NK-92 treated with Interleukin-12 subunit alpha and Interleukin-12 subunit beta, amount 100 ng/mL, for 24 hours (cell line): ENCODE measurements at regions not wholly inside any gene's neighbourhood (a gene's known extent, or its start where the extent isn't known, plus 50 kb on each side); places are given as distances from the start of the nearest gene placed in this dataset.
"Not testable (repeated sequence)": the region's sequence is repeated elsewhere in the genome, so short reads cannot be mapped to it uniquely, and the experiment has no call there.

Source experiments
- DNase-seq: peaks from one replicate; lab custom pipeline; 2025; lab: John Stamatoyannopoulos, UW

- no peak for DNase-seq
Observed at GRCh38 chr16:87108278-87108677, 208.9 kb downstream of the C16orf95 start.

DNA sequence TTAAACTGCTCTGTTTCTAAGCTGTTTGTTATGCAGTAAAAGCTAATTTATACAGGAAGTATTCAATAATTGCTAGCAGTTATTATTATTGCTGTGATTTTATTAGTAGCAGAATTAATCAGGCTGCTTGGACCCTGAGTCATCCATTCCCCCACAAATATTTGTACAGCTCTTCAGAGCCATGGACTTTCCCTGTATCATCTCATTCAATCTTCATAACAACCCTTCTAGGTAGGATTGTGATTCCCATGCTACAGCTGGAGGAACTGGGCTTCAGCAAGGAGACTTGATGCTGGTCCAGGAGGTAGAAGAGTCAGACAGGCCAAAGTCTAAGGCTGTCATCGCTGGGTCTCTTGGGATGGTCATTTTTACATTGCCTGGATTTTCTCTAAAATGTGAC, 208.3 kb downstream of the C16orf95 start:
- DNase-seq, result no peak

GRCh38 chr16:87114832-87115231, 202.4 kb downstream of the C16orf95 start:
- DNase-seq, result no peak

GRCh38 chr16:87115646-87116045, 201.5 kb downstream of the C16orf95 start:
- DNase-seq, result no peak

- no peak for DNase-seq
Observed at GRCh38 chr16:87117936-87118335, 199.3 kb downstream of the C16orf95 start.

GRCh38 chr16:87119168-87119567, 198.0 kb downstream of the C16orf95 start:
- no peak for DNase-seq

DNA sequence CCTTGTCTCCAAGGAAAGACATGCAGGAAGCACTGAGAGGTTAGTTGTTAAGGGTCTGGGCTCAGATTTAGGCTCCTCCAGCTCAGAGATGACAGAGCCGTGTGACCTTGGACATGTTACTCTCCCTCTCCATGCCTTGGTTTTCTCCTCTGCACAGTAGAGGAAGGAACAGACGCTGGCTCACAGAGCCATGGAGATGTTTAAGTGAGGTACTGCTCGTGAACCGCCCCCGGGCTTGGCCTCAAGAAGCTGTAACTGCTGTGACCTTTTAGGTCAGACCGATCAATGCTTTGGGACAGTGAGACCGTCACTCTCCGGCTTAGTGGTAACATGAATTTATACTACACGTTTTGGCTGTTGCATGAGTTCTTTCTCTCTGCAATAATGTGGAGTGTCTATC, 197.4 kb downstream of the C16orf95 start:
- no peak for DNase-seq

DNA sequence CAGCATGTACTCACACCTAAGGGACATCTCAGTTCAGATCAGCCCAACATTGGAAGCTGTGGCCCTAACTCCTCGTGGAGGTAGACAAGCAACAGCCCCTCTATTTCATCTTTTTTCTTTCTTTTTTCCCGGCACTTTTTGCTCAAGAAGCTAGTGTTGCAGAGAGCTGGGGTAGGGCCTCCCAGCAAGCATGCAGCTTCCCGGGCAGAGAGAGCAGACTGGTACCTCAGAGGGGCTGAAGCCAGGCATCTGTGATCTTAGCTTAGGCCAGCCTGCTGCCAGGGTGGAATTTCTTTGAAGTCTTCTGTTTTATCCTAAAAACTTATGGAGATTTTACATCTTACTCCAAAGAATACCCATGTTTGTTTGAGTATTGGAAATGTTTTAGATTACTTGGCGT, 195.4 kb downstream of the C16orf95 start:
- DNase-seq, result no peak

- no peak for DNase-seq
Observed at GRCh38 chr16:87123356-87124001, 193.7 kb downstream of the C16orf95 start.

- DNase-seq, result not testable (repeated sequence)
Observed at GRCh38 chr16:87124405-87124804, 192.8 kb downstream of the C16orf95 start.

DNA sequence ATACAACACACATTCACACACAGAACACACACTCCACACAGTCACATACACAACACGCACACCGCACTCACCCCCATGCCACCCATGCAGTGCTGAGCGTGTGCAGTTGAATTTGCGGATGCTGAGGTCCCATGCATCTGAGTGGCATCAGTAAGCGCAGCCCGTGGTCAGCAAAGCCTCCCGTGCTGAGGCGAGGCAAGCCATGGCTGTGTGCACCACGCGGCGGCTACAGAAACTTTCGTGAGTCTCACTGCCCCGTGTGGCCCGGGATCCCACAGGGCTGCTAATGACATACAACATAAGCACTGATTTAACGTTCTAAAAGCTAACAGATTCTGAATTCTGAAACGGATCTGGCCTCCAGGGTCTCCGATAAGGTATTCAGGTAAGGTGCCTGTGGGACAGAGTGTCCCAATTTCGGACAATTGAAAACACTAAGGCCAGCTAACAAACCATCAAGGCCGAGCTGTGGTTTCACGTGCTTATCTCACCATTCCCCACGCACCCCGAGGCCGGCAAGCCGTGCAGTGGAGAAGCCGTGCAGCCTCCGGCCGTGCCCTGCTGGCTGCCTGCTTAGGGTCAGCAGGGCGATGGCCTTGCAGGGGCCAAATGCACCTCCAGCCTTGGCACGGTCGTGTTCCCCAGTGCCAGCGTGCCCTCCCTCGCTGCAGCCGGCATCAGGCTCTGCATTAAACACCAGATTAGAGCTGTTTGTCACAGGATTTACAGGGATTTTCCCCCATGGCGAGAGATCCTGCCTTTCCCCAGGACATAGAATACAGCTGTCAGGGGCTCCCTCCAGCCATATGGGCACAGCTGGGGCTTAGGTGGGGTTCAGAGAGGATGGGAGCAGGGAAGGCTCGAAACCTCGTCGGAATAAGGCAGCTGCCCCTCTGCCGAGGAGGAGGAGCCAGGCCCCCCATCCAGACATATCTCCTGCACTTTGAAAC, 191.7 kb downstream of the C16orf95 start:
- no peak for DNase-seq

DNA sequence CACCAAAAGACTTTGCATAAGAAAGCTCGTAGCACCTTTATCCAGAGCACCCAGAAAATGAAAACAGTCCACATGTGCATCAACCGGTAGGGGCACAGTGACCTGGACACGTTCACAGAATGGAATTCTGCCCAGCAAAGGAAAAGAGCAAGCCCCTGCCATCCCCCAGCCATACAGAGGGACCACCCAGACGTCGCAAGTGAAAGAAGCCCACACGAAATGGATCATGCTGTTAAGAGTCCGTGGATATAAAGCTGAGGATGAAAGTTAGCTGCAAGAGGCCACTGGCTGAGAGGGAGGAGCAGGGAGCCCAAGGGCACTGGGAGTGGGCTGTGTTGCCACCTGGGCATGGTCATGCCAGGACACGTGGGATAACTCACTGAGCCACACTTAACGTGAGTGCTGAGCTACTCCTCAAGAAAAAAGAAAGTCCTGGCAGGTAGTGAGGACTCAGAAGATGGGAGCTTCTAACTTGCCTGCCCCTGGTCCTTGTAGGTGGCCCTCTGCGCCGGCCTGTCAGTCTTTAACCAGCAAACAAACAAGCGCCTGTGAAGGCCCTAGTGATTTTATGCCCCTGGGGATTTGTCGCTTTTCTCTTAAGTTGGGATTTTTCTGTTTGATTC, 190.7 kb downstream of the C16orf95 start:
- no peak for DNase-seq

- DNase-seq, result no peak
Observed at GRCh38 chr16:87127061-87127765, 190.0 kb downstream of the C16orf95 start.

DNA sequence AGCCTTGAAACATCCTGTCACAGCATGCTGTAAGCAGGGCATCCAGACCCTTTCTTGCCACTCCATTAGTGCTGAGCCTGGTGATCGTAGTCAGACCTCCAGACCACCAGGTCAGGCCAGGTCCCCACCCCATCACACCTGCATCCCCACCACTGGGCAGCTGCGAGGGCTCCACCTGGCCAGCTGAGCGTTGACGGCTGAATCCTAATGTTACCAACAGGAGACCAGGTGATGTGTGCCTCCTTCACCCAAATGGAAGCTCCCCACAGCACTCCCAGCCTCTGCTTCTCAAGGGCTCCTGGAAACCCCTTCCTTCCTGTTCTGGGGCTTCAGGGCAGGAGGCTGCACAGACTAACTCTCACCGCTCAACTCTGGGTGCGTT, 189.4 kb downstream of the C16orf95 start:
- DNase-seq, result no peak

GRCh38 chr16:87129771-87130170, 187.4 kb downstream of the C16orf95 start:
- DNase-seq, result no peak

DNA sequence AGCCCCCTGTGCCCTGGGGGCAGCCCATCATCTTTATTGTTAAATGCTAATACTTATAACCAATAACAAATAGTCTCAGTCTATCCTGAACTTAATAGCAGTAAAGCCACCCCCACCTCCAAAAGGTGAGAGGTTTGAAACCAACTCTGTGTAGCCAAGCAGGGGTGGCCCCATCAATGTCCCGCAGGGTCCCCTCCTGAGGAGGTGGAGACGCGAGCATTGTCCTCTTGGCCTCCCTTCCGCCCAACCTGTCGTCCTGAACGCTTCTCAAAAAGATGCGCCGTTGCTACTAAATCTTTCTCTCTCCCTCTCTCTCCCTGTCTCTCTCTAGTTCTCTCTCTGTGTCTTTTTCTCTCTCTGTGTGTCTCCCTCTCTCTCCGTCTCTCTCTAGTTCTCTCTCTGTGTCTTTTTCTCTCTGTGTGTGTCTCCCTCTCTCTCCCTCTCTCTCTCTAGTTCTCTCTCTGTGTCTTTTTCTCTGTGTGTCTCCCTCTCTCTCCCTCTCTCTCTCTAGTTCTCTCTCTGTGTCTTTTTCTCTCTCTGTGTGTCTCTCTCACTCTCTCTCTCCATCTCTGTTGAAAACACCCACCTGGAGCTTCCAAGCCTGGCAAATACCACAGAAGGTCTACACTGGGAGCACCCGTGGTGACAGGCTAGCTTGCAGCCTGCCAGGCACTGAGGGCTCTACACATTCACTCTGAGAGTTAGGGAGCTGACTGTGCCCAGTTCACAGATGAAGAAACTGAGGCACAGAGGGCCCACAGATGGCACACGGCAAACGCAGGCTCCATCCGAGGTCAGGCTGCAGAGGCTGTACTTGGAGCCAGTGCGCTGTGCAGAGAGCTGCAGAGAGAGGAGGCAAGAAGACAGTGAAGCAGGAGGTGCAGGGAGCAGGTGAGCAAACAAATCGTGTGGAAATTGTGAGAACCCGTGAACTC, 185.9 kb downstream of the C16orf95 start:
- DNase-seq, result no peak

- no peak for DNase-seq
Observed at GRCh38 chr16:87131996-87132345, 185.2 kb downstream of the C16orf95 start.

DNA sequence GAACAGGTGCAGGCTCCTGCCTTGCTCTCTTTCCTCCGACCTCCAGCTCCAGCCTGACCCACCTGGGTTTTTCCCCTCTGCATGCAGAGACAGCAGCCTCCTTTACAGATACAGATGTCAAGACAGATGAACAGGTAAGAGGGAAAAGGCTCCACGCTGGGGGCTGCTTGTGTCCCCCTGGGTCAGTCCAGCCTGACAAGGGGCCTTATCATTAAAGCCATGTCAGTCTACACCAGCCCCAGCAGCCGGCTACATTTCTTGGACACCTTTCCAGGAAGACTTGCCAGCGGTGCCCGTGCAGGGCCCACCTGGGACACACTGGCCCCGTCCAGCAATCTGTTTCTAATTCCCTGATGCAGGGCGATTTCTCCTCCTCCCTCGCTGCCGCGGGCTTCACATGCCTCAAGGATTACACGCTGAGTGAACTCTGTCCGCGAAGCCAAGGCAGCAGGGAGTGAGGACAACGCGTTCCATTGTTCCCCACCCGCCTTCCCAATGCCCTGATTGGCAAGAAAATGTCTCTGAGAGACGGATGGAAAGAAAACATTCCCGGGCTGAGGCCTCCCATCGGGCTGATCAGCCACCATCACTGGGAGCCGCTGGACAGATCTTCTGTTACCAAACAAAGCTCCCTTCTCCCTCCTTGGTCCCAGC, 184.7 kb downstream of the C16orf95 start:
- DNase-seq, result no peak

GRCh38 chr16:87133112-87133850, 183.9 kb downstream of the C16orf95 start:
- DNase-seq, result no peak
